GM13977 (cell line): ENCODE measurements at regions not wholly inside any gene's neighbourhood (a gene's known extent, or its start where the extent isn't known, plus 50 kb on each side); places are given as distances from the start of the nearest gene placed in this dataset.
"Not testable (repeated sequence)": the region's sequence is repeated elsewhere in the genome, so short reads cannot be mapped to it uniquely, and the experiment has no call there.

Experiments used
- DNase-seq: peaks from one replicate; pipeline ENCODE4 v3.0.0; 2012; ENCODE audit warnings: low spot score
- CTCF ChIP-seq: IDR thresholded peaks from 2 replicates; pipeline ENCODE4 v1.5.1; 2012; ENCODE audit warnings: mild to moderate bottlenecking, control low read depth; ENCODE audit not compliant: insufficient read depth; ENCODE audit errors: extremely low read depth, missing control alignments
- in situ Hi-C: fragments of 300-500 bp; cut with MboI; formaldehyde crosslinking; loops from one replicate; pipeline ENCODE4 v1.12.0; 2022; ENCODE audit warnings: low sequenced_read_pairs, low pct_unique_long_range_greater_than_20kb, mixed read lengths, inconsistent platforms; ENCODE audit not compliant: unreplicated experiment

GRCh38 chr9:94033383-94033782 lies 50.9 kb upstream of the PTPDC1 start:
- no peak for DNase-seq
- TF ChIP-seq CTCF, result no peak
- in situ Hi-C loops, result no loop called here

GRCh38 chr9:94031946-94032345 lies 52.3 kb upstream of the PTPDC1 start:
- TF ChIP-seq CTCF, result no peak
- DNase-seq, result no peak
- in situ Hi-C loops, result no loop called here

GRCh38 chr9:94031380-94031779 lies 52.9 kb upstream of the PTPDC1 start:
- DNase-seq, result no peak
- TF ChIP-seq CTCF, result no peak
- in situ Hi-C loops, result no loop called here

GRCh38 chr9:94030318-94031179 lies 53.7 kb upstream of the PTPDC1 start:
- peak; percentile 89 for DNase-seq
- TF ChIP-seq CTCF, result no peak
- in situ Hi-C loops, result no loop called here

GRCh38 chr9:94029932-94030317 lies 54.3 kb upstream of the PTPDC1 start:
- no peak for DNase-seq
- TF ChIP-seq CTCF, result no peak
- in situ Hi-C loops, result no loop called here

GRCh38 chr9:94026816-94027215 lies 57.4 kb upstream of the PTPDC1 start:
- in situ Hi-C loops, result no loop called here
- DNase-seq, result no peak
- no peak for TF ChIP-seq CTCF

- in situ Hi-C loops, DNase-seq: not testable (repeated sequence)
Observed at GRCh38 chr9:94022476-94022875, 61.8 kb upstream of the PTPDC1 start.

GRCh38 chr9:94020836-94021235 lies 63.4 kb upstream of the PTPDC1 start:
- DNase-seq, in situ Hi-C loops: not testable (repeated sequence)
